ENCODE measurements at regions not wholly inside any gene's neighbourhood (a gene's known extent, or its start where the extent isn't known, plus 50 kb on each side); places are given as distances from the start of the nearest gene placed in this dataset.

- Histone ChIP-seq H3K9me3 (ENCODE audit: low read depth) (no peaks in the 10 kb centered on the region), H3K36me3 (replicated peaks; ENCODE audit: insufficient read depth, low read depth) (no peaks in the 10 kb centered on the region), H3K4me1 (ENCODE audit: insufficient read depth) (no peaks in the 10 kb centered on the region), H3K9me2 (replicated peaks; ENCODE audit: insufficient read depth) (no peaks in the 10 kb centered on the region), H3K27ac (no peak overlapping the region), H3K4me2 (no peak overlapping the region), H3K79me2 (no peaks in the 10 kb centered on the region), H3K4me3 (no peak overlapping the region), H4K20me1 (ENCODE audit: insufficient read depth, poor library complexity, severe bottlenecking) (no peaks in the 10 kb centered on the region), H2AFZ (no peak overlapping the region), H3K27me3 (no peaks in the 10 kb centered on the region)
- 85% methylated on average over 2 of the region's 2 CpGs for WGBS (ENCODE audit: low lambda C conversion rate, missing lambda C conversion rate)
- no peak for DNase-seq (ENCODE audit: low spot score)
- TF ChIP-seq EZH2phosphoT487 (IDR thresholded peaks at IDR 0.05; ENCODE audit: low read depth, severe bottlenecking, unreplicated experiment) (no peak), EZH2 (IDR thresholded peaks at IDR 0.05; ENCODE audit: borderline replicate concordance) (no peak), CTCF (IDR thresholded peaks at IDR 0.05; ENCODE audit: poor library complexity) (no peak)
These were observed 425.7 kb downstream of the DYNC2H1 start for GRCh38 chr11:103534959-103535358.

DNA sequence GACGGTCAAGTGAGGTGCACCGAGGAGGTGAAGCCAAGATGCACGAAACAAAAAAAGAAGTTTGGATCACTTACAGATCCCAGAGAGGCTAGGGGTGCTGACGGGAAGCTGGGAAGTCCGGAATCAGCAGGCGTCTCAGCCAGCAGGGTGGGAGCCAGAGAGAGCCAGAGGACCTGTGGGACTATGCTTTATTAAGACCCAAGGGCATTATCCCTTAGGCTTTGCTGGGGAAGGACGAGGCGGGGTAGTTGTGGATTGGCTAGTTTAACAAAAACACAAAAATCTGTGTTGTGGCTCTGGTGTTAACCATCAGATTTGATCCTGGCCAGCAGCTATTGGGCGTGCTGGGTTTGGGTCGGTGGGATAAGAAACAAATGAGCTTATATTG lies 427.1 kb downstream of the DYNC2H1 start:
- no peaks in the 10 kb centered on the region for H3K79me2 ChIP-seq
- H3K9me2 ChIP-seq (replicated peaks; ENCODE audit: insufficient read depth) = no peaks in the 10 kb centered on the region
- 79% methylated on average over 10 of the region's 10 CpGs for WGBS (ENCODE audit: low lambda C conversion rate, missing lambda C conversion rate)
- TF ChIP-seq CTCF (IDR thresholded peaks at IDR 0.05; ENCODE audit: poor library complexity) (no peak), EZH2phosphoT487 (IDR thresholded peaks at IDR 0.05; ENCODE audit: low read depth, severe bottlenecking, unreplicated experiment) (no peak), EZH2 (IDR thresholded peaks at IDR 0.05; ENCODE audit: borderline replicate concordance) (no peak)
- H3K4me2 ChIP-seq = no peak overlapping the region
- no peaks in the 10 kb centered on the region for H3K9me3 ChIP-seq (ENCODE audit: low read depth)
- no peaks in the 10 kb centered on the region for H4K20me1 ChIP-seq (ENCODE audit: insufficient read depth, poor library complexity, severe bottlenecking)
- H2AFZ ChIP-seq = no peak overlapping the region
- no peak for DNase-seq (ENCODE audit: low spot score)
- no peaks in the 10 kb centered on the region for H3K36me3 ChIP-seq (replicated peaks; ENCODE audit: insufficient read depth, low read depth)
- no peaks in the 10 kb centered on the region for H3K27me3 ChIP-seq
- H3K4me1 ChIP-seq (ENCODE audit: insufficient read depth) = no peaks in the 10 kb centered on the region
- H3K27ac ChIP-seq = no peak overlapping the region
- H3K4me3 ChIP-seq = no peak overlapping the region

DNA sequence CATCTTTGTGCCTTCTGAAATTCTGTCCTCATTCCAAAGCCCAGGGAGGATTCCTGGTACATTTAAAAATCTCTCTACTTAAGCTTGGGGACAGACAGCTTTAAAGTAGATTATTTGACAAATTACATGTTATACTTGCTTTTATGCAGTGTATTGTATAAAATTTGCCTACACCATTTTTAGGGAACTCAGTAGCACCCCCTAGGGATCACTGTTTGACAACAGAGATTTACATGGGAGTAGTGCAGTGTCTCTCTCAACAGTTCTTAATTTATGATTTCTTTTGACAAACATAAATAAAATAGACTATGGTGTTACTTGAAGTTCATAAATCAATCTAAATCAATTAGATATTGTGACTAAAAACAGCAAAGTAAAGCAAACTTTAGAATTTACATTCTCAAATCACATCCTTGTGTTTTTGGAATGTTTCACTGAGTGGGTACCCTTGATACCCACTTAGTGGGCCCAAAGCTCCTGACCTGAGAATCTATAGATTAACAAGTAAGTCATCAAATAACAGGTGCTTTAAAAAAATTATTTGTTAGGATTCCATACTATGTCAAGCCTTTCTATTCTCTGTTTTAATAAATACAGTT lies 428.8 kb downstream of the DYNC2H1 start:
- no peak overlapping the region for H2AFZ ChIP-seq
- H3K79me2 ChIP-seq = no peaks in the 10 kb centered on the region
- H3K9me3 ChIP-seq (ENCODE audit: low read depth) = no peaks in the 10 kb centered on the region
- no peak overlapping the region for H3K4me3 ChIP-seq
- H3K9me2 ChIP-seq (replicated peaks; ENCODE audit: insufficient read depth) = no peaks in the 10 kb centered on the region
- H4K20me1 ChIP-seq (ENCODE audit: insufficient read depth, poor library complexity, severe bottlenecking) = no peaks in the 10 kb centered on the region
- H3K4me2 ChIP-seq = no peak overlapping the region
- TF ChIP-seq CTCF (IDR thresholded peaks at IDR 0.05; ENCODE audit: poor library complexity) = peak; percentile 36
- TF ChIP-seq EZH2 (IDR thresholded peaks at IDR 0.05; ENCODE audit: borderline replicate concordance) = no peak
- TF ChIP-seq EZH2phosphoT487 (IDR thresholded peaks at IDR 0.05; ENCODE audit: low read depth, severe bottlenecking, unreplicated experiment) = no peak
- no peaks in the 10 kb centered on the region for H3K27me3 ChIP-seq
- H3K36me3 ChIP-seq (replicated peaks; ENCODE audit: insufficient read depth, low read depth) = no peaks in the 10 kb centered on the region
- no peak overlapping the region for H3K27ac ChIP-seq
- no peaks in the 10 kb centered on the region for H3K4me1 ChIP-seq (ENCODE audit: insufficient read depth)
- peak; percentile 37 for DNase-seq (ENCODE audit: low spot score)

- Histone ChIP-seq H4K20me1 (ENCODE audit: insufficient read depth, poor library complexity, severe bottlenecking) (no peaks in the 10 kb centered on the region), H3K4me1 (ENCODE audit: insufficient read depth) (no peaks in the 10 kb centered on the region), H3K9me3 (ENCODE audit: low read depth) (no peaks in the 10 kb centered on the region), H3K9me2 (replicated peaks; ENCODE audit: insufficient read depth) (no peaks in the 10 kb centered on the region), H3K27ac (no peak overlapping the region), H3K36me3 (replicated peaks; ENCODE audit: insufficient read depth, low read depth) (no peaks in the 10 kb centered on the region), H3K27me3 (no peaks in the 10 kb centered on the region), H3K4me2 (no peak overlapping the region), H3K4me3 (no peak overlapping the region), H2AFZ (no peak overlapping the region), H3K79me2 (no peaks in the 10 kb centered on the region)
- TF ChIP-seq CTCF (IDR thresholded peaks at IDR 0.05; ENCODE audit: poor library complexity) (no peak), EZH2 (IDR thresholded peaks at IDR 0.05; ENCODE audit: borderline replicate concordance) (no peak), EZH2phosphoT487 (IDR thresholded peaks at IDR 0.05; ENCODE audit: low read depth, severe bottlenecking, unreplicated experiment) (no peak)
- DNase-seq (ENCODE audit: low spot score) = no peak
These were observed 429.9 kb downstream of the DYNC2H1 start for GRCh38 chr11:103539166-103539565.
